Left renal cortex interstitium (tissue), 4 donors: ENCODE measurements at regions not wholly inside any gene's neighbourhood (a gene's known extent, or its start where the extent isn't known, plus 50 kb on each side); places are given as distances from the start of the nearest gene placed in this dataset.

Source experiments
- DNase-seq, 4 donors: peaks; one replicate each; pipeline ENCODE4 v3.0.0-alpha.2; 2013; ENCODE audit warnings: low read depth in 4 of 4, low spot score in 2 of 4, missing footprints in 1 of 4

- DNase-seq, result no peak
Observed at GRCh38 chr3:181660337-181660736, 51.4 kb upstream of the SOX2 start.

- DNase-seq, result no peak
Observed at GRCh38 chr3:181637456-181637855, 74.3 kb upstream of the SOX2 start.

DNA sequence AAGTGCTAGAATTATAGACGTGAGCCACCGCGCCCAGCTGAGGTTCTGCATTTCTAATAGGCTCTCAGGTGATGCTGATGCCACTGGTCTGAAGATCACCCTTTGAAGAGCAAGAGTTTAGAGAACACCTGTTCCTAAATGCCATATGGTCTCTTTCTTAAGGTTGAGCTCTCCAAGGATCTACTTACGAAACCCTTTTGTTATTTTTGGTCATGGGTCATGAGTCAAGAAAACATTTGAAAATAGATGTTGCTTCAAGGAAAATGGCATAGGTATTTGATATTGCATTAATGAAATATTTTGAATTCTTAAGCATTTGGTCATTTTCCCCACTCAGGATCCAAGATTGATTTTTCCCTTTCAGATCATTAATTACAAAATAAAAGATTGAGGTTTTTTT lies 74.7 kb upstream of the SOX2 start:
- DNase-seq, result no peak

DNA sequence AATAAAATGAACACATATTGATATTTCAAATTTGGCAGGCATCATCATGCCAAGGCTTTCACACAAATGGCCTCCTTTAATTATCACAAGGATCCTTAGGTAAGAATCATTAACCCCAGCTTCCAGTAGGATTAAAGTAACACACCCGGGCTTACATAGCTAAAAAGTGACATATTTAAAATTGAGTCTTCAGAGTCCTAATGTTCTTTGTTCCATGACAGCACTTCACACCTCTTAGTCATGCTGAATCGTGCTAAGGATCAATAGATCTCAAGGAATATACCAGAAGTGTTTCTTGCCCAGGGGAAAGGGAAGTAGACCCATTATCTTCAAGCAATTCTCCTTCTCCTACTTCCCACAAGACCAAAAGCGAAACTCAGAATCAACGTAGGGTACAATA lies 76.6 kb upstream of the SOX2 start:
- DNase-seq, result no peak

GRCh38 chr3:181633556-181633955 lies 78.2 kb upstream of the SOX2 start:
- no peak for DNase-seq

GRCh38 chr3:181631901-181632300 lies 79.8 kb upstream of the SOX2 start:
- DNase-seq, result no peak

DNA sequence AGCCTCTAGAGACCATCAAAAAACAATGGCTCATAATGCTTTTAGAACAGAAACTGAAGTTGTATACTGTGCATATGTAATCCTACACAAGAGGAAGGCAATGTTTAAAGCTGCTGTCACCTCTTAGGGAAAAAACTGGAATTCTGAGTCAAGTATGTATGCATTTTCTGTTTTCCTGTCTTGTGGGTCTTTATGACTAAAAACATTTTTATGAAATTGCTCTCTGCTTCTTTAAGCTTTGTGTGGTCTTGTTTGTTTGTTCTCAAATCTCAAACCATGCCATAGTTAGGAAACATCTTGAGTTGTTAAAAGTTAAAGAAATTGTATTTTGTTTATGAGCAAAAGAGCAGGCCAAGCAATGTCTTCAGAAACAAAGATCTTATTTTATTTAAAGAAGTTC lies 80.9 kb upstream of the SOX2 start:
- no peak for DNase-seq

GRCh38 chr3:181629711-181630110 lies 82.0 kb upstream of the SOX2 start:
- no peak for DNase-seq

DNA sequence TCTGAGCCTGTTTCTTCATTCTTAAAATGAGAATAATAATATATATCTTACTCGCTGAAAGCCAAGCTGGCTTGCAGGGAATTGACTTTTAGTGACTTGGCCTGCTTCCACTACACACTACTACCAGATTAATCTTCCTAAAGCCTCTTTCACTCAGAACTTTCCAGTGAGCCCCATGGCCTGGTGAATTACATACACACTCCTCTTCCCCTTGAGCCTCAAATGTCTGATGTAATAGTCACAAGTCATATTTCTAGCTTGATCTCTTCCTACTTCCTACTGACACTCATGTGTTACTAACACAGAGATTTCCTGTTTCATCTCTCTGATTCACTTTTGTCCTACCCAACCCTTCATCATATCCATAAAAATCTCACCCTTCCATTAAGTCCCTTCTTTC lies 82.7 kb upstream of the SOX2 start:
- no peak for DNase-seq

GRCh38 chr3:181628384-181628783 lies 83.3 kb upstream of the SOX2 start:
- no peak for DNase-seq

GRCh38 chr3:181626036-181626435 lies 85.7 kb upstream of the SOX2 start:
- DNase-seq, result no peak

DNA sequence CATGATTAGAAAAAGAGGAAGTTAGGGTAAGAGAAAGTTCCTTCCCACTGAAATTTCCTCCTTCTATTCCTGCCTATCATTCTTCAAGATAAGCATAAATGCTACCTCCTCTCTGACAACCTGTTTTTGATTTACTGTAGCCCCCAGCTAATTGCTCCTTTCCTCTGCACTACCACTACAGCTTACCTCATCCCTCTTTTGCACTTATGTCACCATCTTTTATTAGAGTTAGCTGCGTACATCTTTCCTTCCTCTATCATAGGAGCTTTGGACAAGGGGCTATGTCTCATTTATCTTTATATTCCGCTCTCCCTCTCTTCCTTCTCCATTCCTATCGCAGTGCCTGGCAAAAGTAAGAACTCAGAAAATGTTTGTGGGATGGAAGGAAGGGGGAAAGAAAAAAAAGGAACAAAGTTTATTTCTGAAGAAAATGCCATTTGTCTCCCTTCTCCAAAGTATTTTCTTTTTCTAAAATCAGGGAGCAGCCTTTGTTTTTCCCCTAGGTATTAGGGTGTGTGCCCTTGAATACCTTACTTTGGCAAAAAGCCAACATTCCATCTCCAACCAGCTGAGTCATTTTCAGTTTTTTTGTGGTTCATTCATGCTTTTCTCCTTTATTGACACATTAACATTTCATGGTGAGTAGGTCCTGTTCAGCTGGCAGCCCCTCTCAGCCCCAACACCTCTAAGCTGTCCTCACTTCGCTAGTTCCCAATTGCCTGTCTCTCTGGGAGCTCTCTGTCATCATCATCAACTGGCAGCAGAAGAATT lies 87.6 kb upstream of the SOX2 start:
- DNase-seq, result peak in 3 of 4 donors; percentile 8 to 20 (median 9)

- DNase-seq, result no peak
Observed at GRCh38 chr3:181622365-181622764, 89.4 kb upstream of the SOX2 start.

DNA sequence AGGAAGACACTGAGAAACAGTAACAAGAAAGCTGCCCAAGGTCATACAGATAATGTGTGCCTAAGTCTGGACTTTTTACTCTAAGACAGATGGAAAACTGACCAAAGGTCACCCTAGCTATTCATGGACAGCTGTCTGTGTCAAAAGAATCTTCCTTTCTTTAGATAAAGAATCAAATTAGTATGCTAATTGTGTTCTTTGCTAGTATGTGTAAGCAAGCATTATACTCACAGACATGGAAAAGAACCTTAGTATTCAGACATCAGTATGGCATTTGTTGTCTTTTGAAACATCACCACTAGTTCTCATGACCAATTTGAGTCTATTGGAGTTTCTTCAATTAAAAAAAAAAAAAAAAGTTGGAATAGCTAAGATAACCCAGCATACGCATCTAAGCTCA lies 91.8 kb upstream of the SOX2 start:
- DNase-seq, result no peak

- DNase-seq, result no peak
Observed at GRCh38 chr3:181618260-181618659, 93.5 kb upstream of the SOX2 start.

DNA sequence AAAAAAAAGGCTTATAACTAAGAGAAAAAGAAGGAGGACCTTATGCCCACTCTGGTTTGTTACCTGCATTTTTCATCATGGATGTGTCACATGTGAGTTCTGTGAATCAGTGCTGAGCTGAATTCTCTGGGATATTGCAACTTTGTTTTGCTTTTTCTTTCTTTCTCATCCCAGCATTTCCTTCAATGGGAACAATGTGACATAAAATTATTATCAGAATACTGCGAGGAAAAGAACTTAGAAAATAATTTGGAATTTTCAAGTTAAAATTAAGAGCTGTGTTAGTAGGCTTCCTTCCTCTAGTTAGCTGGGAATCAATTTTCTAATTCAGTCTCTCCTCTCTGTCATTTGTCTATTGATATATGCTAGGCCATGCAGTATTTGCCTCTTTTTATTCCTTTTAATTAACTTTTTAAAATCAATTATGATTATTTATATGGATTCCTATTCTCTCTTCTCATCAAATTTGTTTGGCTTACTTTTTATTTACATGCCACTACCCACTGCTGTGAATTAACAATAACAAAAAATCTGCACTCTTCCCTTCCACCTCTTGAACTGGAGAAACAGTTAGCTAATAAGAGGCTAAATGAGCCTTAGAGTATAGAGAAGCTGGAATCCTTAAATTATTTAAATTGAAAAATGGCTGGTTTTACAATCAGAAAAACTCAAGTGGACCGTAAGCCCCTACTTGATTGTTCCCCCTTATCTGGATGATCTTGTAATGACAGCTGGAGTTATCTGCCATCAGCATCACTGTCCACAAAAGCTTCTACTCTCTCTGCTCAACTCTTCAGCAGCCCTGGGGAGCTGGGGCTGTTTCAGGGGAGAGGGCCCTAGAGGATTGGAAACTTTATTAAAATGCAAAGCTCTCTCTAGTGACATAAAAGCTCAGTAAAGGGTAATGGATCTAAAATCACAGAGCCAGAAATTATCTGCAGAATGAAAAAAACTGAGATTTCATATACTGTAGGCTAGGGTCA lies 95.3 kb upstream of the SOX2 start:
- no peak for DNase-seq

GRCh38 chr3:181615666-181616065 lies 96.1 kb upstream of the SOX2 start:
- no peak for DNase-seq

- no peak for DNase-seq
Observed at GRCh38 chr3:181614878-181615277, 96.8 kb upstream of the SOX2 start.

- DNase-seq, result no peak
Observed at GRCh38 chr3:181613813-181614212, 97.9 kb upstream of the SOX2 start.

DNA sequence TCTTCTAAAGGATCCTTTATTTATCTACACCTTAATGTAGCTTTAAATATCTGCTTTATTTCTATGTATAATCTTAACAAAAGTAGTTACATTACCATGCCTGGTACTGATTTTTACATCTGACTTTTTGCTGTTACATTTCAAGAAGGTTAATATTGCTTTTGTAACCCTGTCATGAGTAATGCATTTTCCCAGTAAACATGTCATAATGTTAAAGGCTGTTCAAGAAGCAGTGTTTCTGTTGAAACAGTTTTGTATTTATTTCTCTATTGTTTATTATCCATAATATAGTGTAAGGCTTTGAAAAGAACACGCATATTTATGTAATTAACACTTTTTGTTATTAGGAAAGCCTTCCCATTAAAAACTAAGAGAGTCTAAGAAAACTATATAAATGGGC lies 98.5 kb upstream of the SOX2 start:
- no peak for DNase-seq

DNA sequence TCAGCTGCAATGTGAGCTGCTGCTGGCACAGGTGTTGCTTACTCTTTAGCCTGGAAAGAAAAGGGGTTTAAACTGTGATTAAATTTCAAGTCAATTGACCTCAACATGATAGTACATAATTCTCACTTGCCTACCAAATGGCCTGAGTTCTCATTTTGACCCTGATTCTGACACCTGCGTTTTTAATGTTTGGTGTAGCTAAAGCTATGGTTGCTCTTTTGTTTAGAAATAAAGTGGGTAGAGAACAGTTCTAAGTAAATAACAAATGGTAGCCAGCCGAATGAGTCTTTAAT lies 100.8 kb upstream of the SOX2 start:
- no peak for DNase-seq
